Stimulated activated CD4-positive, alpha-beta T cell treated with anti-CD3 and anti-CD28 coated beads, Interleukin-12 subunit alpha, Interleukin-12 subunit beta, amount 100 ng/mL, for 48 hours (primary cell): ENCODE measurements at regions not wholly inside any gene's neighbourhood (a gene's known extent, or its start where the extent isn't known, plus 50 kb on each side); places are given as distances from the start of the nearest gene placed in this dataset.

Source experiments
- DNase-seq, 3 donors: peaks; one replicate each; pipeline ENCODE4 v3.0.0-alpha.2; 2020; ENCODE audit warnings: low read depth in 2 of 3, low spot score in 1 of 3

DNA sequence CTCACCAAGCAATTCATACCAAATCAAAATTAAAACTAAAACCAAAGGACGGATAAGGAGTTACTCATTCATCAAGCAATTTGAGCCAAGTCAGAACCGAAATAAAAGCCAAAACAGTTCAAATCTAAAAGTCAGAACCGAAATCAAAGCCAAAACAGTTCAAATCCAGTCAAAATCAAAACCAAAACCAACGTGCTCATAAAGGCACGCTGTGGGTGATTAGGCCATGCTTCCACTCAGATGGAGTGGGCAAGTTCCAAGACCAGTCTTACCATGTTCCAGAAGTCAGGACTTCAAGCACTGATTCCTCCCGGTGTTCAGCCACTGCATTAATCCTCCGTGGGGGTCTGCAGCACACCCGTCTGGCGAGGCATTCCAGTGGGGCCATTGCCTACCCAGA, 409.3 kb downstream of the TGFB2 start:
- DNase-seq = no peak

DNA sequence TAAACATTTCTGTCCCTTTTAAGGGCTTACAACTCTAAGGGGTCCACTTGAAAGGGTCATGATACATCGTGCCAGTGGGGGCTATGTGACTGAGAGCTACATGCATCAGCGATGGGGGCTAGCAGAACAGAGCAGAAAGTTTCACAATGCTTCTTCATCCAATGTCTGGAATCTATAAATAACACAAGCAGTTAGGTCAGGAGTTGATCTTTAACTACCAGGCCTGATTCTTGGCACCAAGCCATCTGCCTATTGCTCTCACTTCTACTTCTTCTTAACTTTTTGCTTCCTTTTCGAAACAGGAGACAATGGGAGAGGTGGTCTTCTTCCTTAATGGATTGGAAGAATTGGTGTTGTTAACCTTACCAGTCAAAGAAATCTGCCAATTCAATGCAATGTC, 410.0 kb downstream of the TGFB2 start:
- no peak for DNase-seq

GRCh38 chr1:218759795-218760194, 413.9 kb upstream of the LYPLAL1 start:
- DNase-seq = no peak

- DNase-seq = no peak
Observed at GRCh38 chr1:218760601-218761570, 412.8 kb upstream of the LYPLAL1 start.

GRCh38 chr1:218763538-218763937, 410.1 kb upstream of the LYPLAL1 start:
- no peak for DNase-seq

GRCh38 chr1:218765753-218766152, 407.9 kb upstream of the LYPLAL1 start:
- no peak for DNase-seq

DNA sequence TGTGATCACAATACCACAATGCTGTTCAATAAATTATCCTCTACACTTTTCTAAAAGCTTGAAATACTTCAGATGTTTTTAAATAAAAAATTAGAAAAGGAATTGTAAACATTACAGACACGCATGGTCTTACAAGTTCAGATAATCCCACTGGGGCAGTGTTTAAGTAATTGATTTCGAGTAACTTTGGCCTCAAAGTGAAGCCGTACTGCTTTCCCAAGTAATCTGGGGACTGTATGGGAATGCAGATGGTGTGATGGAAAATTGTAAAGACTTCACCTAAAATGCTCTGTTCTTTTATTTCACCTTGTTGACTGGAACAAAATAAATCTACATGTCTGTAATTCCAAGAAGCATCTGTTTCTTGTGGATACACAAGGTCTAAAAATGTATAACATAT, 401.7 kb upstream of the LYPLAL1 start:
- no peak for DNase-seq

DNA sequence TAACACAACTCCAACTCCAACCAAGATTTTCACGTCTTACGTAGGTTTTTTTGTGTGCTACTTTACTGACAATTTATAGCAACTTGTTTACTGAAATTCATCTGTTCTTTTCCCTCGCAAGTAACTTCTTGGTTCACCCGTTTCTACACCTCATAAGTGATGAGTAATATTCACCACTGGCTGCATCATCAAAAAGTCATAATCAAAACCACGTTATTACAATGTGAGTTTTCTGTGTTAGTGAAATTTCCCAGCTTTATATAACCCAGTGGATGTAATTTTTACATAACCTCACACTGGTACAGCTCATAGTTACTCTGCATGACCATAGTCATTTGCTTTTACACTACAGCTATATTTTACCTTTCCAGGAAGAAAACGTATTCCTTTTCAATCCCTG, 401.1 kb upstream of the LYPLAL1 start:
- no peak for DNase-seq

GRCh38 chr1:218775501-218776021, 398.1 kb upstream of the LYPLAL1 start:
- no peak for DNase-seq

GRCh38 chr1:218778257-218779126, 395.2 kb upstream of the LYPLAL1 start:
- no peak for DNase-seq

DNA sequence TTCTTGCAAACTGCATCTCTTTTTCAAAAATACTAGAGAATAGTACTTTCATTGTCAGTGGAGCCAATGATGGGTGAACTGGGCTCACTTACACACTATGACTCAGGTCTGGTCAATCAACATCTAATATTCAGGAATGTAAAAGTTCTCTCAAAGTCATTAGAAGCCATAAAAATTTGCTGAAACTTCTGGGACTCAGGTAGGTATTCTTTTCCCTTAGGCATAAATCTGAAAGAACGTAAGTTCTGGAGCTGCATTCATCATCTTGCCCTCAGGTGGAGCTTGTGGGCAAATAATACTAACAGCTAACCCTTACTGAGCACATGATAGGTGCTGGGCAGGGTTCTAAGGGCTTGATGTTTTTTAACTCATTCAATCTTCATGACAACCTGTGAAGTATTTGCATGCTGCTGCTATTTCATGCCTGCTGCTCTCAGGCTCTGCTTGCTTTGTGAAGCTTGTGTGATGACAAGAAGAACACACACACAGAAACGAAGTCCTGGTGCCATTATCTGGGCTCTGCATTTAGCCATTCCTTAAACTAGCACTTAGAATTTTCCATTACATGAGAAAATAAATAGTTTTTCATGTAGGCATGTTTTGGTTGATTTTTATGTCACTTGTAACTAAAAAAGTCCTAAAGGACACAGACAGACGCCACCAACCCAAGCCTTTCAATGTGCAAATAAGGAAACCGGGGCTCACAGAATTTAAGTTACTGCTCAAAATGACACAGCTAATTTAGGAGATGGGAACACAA, 394.2 kb upstream of the LYPLAL1 start:
- DNase-seq = no peak

DNA sequence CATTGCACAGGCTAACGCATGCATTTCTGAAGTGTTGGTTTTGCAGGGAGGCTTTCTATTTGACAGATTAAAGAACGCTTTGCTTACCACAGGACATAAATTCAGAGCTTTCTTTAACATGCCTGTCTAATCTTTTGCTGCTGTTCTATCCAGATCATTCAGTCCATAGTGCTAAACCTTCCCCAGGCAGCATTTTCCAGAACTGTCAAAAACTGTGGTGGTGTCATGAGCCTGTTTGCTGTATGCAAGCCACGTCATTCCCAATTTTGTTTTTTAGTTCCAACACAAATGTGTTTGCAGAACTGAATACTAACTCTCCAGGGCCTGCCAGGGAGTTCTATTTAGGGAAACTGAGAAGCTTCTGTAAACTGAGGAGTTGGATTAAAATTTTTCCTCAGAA, 390.5 kb upstream of the LYPLAL1 start:
- no peak for DNase-seq

DNA sequence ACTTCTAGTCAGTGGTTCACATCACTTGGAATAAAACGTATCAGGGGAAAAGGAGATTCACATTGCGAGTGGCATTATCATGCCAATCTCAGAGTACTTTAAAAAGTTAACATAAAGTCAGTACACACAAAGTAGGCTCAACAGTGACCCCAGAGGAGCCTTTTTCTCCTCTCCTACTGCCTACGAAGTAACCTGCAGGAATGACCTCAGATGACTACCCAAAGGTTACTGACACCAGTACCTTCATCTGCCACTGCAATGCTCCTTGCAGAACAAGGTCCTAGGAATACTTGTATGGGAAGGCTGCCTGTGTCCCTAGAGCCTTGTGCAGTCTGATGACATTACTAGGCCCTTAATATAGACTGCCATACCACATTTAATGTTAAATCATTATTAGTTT, 389.8 kb upstream of the LYPLAL1 start:
- DNase-seq = no peak

- DNase-seq = no peak
Observed at GRCh38 chr1:218785928-218786327, 387.8 kb upstream of the LYPLAL1 start.

DNA sequence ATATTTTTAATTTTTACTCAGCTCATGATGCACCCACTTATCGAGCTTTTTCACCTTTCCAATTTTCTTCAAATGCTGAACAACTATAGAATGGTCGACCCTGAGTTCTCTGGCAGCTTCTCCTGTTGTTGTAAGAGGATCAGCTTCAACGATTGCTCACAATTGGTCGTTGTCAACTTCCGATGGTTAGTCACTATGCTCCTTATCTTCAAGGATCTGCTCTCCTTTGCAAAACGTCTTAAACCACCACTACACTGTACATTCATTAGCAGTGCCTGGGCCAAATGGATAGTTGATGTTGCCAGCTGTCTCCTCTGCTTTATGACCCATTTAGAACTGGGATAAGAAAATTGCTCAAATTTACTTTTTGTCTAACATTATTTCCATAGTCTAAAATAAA, 385.9 kb upstream of the LYPLAL1 start:
- no peak for DNase-seq

DNA sequence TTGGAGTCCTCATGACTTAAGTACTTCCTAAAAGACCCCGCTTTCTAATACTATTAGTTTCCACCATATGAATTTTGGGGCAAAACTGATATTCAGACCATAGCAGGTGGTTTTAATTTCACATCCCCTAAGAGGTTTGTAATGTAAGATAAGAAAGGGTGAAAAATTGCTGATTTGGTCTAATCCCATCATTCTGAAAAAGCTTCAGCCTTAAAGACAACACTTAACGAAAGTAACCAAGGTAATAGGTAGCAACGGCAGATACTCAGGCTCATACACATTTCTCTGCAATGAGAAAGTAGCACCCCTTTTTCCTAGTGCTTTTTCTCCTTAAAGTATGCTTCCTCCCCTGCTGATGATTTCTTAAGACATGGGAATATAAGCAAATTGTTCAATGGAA, 376.9 kb upstream of the LYPLAL1 start:
- DNase-seq = no peak

DNA sequence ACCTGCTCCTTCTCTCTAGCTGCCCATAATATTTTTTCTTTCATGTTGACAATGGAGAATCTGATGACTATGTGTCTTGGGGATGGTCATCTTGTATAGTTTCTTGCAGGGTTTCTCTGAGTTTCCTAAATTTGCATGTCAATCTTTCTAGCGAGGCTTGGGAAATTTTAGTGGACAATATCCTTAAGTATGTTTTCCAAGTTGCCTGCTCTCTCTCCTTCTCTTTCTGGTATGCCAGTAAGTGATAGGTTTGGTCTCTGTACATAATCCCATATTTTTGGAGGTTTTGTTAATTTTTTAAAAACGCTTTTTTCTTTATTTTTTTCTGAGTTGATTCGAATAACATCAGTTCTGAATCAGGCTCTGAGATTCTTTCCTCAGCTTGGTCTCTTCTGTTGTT, 370.9 kb upstream of the LYPLAL1 start:
- no peak for DNase-seq

DNA sequence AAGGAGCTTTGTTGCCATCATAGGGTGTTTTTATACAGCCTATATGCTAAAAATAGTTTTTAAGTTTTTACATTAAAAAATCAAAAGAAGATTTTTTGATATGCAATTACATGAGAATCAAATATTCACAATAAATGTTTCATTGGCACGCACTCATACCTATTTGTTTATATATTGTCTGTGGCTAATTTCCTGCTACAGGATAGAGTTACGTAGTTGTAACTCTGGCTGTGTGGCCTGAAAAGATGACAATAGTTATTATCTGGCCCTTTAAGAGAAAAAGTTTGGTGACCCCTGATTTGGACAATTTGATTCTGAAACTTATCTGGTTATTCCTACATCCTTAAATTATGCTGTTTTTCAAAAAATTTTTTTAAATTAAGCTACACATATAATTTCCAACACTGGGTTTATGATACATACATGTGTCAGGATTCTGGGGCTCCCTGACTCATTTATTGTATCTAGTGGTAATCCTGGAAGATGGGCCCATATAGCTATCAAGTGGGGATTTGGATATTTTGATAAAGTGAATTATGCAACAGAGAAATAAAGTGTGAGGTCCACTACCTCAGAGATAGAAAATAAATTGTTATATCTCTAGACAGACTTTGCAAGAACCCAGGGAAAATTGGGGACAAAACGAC, 370.2 kb upstream of the LYPLAL1 start:
- no peak for DNase-seq

DNA sequence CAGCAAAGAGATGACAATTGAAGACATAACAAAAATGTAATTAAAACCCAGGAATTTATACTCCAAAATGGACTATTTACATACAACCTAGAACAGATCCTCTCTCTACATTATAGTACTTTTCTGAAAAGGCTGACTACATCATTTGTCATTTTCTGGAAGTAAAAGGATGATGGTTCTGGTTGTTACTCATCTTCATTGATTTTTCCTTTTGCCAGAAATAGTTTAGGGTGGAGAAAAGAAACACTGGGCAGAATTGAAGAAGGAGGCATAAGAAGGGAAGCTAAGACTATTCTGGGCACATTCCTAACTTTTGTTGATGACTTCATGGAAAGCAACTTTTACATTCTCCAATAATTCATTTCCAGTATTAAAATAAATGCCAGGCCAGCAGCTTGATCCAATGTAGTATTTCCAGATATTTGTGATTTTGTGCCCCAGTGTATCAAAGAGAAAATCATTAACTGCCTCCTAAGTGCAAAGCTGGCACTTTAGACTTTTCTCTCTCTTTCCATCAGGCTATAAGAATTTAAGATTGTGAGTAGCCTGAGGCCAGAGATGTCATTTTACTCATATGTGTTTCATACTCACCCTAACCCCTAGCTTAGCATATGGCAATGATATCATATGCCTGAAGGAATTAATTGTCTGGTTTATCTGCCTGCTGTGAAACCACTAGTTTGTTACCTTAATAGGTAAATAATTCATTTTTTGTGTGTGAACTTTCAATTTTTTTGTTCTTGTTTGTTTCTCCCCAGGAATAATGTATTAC, 369.5 kb upstream of the LYPLAL1 start:
- no peak for DNase-seq

DNA sequence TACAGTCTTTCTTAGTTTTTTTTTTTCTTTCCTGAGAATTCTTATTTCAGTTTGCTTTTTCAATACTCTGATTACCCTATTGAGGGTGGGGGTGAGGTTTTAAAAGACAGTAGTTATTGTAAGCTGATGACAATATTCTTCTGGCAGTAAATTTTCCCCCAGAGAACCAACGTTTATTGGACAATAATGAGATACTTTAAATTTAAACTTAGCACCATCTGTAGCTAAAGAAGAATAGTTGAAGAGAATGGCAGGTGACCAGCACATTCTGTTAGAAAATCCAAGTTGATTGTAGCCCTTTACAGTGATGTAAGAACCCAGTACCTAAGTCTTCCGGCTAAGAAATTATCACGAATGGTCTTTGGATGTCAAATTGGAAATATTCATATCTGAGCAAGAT, 364.6 kb upstream of the LYPLAL1 start:
- no peak for DNase-seq
